ENCODE measurements at regions not wholly inside any gene's neighbourhood (a gene's known extent, or its start where the extent isn't known, plus 50 kb on each side); places are given as distances from the start of the nearest gene placed in this dataset.

DNA sequence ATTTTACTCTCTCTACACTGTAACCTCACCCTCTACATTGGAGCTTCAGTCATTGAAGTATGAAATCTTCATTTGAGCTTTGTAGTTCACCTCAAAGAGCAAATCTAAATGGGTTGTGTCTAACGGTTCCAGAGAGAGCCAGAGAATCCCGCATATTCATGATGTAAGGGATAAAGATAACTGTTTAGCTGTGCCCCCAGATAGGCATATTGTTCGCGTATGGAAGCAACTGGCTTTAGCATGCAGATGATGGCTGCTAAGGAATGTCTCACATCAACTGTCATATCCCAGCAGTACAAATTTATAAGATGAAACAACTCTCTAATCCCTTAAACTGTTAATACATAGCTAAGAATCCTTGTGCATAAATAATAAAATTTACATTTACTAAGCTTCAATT is 412.7 kb upstream of the ROBO2 start:
- no peak overlapping the region for H3K27ac ChIP-seq
- TF ChIP-seq, protein P1, sequence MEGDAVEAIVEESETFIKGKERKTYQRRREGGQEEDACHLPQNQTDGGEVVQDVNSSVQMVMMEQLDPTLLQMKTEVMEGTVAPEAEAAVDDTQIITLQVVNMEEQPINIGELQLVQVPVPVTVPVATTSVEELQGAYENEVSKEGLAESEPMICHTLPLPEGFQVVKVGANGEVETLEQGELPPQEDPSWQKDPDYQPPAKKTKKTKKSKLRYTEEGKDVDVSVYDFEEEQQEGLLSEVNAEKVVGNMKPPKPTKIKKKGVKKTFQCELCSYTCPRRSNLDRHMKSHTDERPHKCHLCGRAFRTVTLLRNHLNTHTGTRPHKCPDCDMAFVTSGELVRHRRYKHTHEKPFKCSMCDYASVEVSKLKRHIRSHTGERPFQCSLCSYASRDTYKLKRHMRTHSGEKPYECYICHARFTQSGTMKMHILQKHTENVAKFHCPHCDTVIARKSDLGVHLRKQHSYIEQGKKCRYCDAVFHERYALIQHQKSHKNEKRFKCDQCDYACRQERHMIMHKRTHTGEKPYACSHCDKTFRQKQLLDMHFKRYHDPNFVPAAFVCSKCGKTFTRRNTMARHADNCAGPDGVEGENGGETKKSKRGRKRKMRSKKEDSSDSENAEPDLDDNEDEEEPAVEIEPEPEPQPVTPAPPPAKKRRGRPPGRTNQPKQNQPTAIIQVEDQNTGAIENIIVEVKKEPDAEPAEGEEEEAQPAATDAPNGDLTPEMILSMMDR (IDR thresholded peaks at IDR 0.05), result no peak
- no peak for TF ChIP-seq ZFX (IDR thresholded peaks at IDR 0.05; ENCODE audit: borderline replicate concordance)

DNA sequence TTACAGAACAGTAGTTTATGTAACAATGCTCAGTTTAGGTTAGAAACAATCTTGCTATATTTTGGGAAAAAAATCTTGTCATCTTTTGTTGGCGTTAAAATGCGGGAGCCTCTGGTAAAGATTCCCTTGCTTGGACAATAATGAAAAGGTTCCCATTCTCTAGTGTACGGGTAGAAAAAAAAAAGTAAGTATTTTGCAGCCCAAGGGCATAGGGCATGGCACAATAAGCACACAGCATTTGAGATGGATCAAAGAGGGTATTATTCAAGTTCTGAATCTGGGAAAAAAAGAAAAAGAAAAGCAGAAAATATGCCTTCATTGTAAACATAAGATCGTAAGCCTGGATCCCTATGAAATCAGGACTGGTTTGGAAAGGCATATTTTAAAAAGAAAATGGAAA is 408.6 kb upstream of the ROBO2 start:
- TF ChIP-seq, protein P1 (IDR thresholded peaks at IDR 0.05), result no peak
- no peak for TF ChIP-seq ZFX (IDR thresholded peaks at IDR 0.05; ENCODE audit: borderline replicate concordance)
- H3K27ac ChIP-seq, result no peak overlapping the region

DNA sequence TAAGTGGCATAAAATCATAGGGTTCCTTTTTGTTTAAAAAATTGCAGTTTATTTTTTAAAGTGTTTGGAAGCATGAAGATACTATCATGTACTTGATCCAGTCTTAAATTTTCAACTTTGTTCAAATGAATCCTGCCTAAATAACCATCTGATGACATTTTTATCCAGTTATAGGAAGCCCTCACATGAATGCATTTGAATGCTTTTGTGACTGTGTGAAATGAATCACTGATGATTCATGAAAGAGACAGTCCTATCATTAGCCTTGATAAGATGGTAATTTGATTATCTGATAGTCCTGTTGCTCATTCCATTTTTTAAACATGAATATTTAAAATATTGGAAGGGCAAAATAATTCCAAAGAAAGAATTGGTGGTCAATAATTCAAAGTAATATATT is 401.9 kb upstream of the ROBO2 start:
- H3K27ac ChIP-seq, result no peak overlapping the region
- no peak for TF ChIP-seq ZFX (IDR thresholded peaks at IDR 0.05; ENCODE audit: borderline replicate concordance)
- TF ChIP-seq, protein P1 (IDR thresholded peaks at IDR 0.05), result no peak

DNA sequence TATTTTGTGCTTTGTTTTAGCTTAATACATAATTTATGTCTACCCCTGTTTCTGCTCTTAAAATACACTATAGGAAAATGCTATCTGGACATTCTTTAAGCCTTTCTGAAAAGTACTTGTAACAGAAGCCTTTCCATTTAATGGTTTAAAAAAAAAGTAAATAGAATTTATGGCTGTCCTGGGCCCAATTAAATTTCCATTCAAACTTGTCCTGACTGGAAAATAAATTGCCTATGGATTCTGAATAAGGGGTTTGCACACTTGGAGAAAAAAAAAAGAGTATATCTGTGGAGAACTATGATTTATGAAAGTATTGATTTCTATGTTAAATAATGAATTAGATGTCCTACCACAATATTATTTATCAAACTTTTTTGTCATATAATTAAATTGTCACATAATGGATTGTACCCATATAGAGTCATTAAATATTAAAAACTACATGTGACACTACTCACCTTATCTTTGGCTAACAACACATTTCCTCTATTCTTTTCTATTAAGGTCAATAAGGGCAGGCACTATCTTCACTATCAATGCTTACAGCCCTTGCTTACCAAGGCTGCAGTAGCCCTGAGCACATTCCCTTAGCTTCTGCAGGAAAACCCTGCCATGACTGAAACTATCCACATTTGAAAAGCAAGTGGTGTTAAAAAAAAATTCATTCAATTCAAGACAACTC is 396.1 kb upstream of the ROBO2 start:
- no peak for TF ChIP-seq ZFX (IDR thresholded peaks at IDR 0.05; ENCODE audit: borderline replicate concordance)
- TF ChIP-seq, protein P1 (IDR thresholded peaks at IDR 0.05), result no peak
- no peak overlapping the region for H3K27ac ChIP-seq

DNA sequence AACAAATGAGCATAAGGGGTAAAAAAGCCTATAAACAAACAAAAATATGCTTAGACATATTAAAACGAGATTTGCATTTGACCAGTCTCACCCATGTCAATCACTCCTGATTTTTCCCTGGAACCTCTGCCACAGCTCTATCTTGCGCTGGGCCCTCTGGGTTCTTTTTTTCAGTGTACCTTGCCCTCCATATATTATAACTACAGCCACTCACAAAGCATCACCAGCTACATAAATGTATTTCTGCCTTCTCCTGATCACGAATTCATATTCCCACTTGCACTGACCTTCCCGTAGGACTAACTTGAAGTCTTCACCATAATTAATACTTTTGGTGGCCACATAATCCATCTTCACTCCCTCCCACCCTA is 395.6 kb upstream of the ROBO2 start:
- no peak overlapping the region for H3K27ac ChIP-seq
- TF ChIP-seq, protein P1 (IDR thresholded peaks at IDR 0.05), result no peak
- no peak for TF ChIP-seq ZFX (IDR thresholded peaks at IDR 0.05; ENCODE audit: borderline replicate concordance)

DNA sequence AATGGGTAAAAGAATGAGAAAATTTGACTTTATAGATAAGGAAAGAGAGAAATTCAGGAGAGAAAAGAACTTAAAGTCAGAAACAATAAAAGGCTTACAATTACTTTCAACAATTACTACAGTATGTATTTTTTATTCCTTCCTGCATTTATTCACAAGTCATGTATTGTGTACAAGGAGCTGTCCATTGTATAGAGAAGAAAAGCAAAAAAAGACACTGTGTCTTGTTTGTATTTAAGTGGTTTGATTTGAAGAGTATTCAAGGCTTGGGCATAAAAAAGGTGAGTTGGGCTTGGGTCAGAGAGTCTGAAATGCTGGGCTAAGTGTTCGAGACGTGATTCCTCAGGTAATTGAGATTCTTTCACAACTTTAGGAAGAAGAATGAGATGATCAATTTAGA is 394.2 kb upstream of the ROBO2 start:
- TF ChIP-seq, protein P1 (IDR thresholded peaks at IDR 0.05), result no peak
- TF ChIP-seq ZFX (IDR thresholded peaks at IDR 0.05; ENCODE audit: borderline replicate concordance), result no peak
- H3K27ac ChIP-seq, result no peak overlapping the region

DNA sequence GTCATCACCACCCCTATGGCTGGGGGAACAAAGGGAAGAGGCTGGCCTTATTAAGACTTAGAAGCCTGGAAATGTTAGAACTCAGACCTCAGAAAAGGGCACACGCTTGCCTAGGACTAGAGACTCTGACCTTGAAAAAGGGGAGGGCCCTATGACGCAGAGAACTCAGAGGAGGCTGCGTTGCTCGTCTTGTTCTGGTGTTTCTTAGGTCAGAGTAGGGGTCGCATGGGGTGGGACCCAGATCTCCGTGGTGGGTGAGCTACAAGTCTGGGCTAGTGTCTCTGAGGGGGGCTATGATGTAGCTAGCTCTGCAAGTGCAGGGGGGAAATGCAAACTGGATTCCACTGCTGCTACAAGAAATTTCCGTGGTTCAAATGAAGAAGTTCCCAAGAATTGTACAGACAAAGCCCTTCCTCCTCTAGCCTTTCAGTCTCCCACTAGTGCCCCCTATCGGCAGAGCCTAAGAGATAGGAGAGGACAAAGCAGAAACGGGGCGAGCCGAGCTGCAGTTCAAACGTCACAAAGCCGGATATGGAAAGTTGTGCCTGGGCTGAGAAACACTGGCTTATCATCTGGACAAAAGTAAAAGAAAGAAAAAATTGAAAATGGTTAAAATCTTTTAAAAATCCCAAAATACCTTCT is 392.9 kb upstream of the ROBO2 start:
- H3K27ac ChIP-seq, result no peak overlapping the region
- no peak for TF ChIP-seq ZFX (IDR thresholded peaks at IDR 0.05; ENCODE audit: borderline replicate concordance)
- TF ChIP-seq, protein P1 (IDR thresholded peaks at IDR 0.05), result peak; percentile 63
